SK-N-SH (cell line): ENCODE measurements at regions not wholly inside any gene's neighbourhood (a gene's known extent, or its start where the extent isn't known, plus 50 kb on each side); places are given as distances from the start of the nearest gene placed in this dataset.

Experiments used
- CTCF ChIA-PET: fragments of 300-600, 350-600 bp; formaldehyde crosslinking; extraction: SDS; loops from one replicate; lab custom pipeline; 2021; lab: Yijun Ruan, JAX
- POLR2A ChIA-PET: fragments of 350-600 bp; sonication (Branson Sonifier 250); formaldehyde crosslinking; extraction: SDS; loops from one replicate; lab custom pipeline; 2020; ENCODE audit warnings: antibody characterized with exemption, inconsistent platforms; lab: Yijun Ruan, JAX
- DNase-seq: peaks from one replicate; pipeline ENCODE4 v3.0.0; 2012
- H2AFZ ChIP-seq: fragments of 200-600 bp; sonication (generic); 2 replicates; pipeline ENCODE4 v1.8.1; 2016; ENCODE audit warnings: antibody characterized with exemption, mild to moderate bottlenecking, low read depth
- H3F3A ChIP-seq: fragments of 200-600 bp; sonication (generic); replicated peaks from 2 replicates; pipeline ENCODE3; 2016; ENCODE audit warnings: antibody characterized with exemption, mild to moderate bottlenecking; ENCODE audit not compliant: insufficient read depth
- H3K27ac ChIP-seq, 2 experiments: fragments of 200-500 bp in 1 of 2; fragments of 200-600 bp in 1 of 2; sonication (Bioruptor generic) in 1 of 2; sonication (generic), shearing (Covaris generic) in 1 of 2; 2 replicates each; pipeline versions ENCODE4 v1.5.1 to v1.6.1; 2014 to 2016; ENCODE audit warnings: low read depth in 2 of 2, inconsistent platforms in 1 of 2, low read length in 1 of 2, mild to moderate bottlenecking in 1 of 2, mixed read lengths in 1 of 2
- H3K27me3 ChIP-seq: fragments of 200-600 bp; sonication (generic), shearing (Covaris generic); 2 replicates; pipeline ENCODE4 v1.6.1; 2016; ENCODE audit warnings: mixed run types; ENCODE audit not compliant: insufficient read depth
- H3K36me3 ChIP-seq, 2 experiments: fragments of 200-500 bp in 1 of 2; fragments of 200-600 bp in 1 of 2; sonication (Bioruptor generic) in 1 of 2; sonication (generic) in 1 of 2; replicated peaks in 1 of 2; 2 replicates each; pipeline versions ENCODE3 to v1.5.1; 2014 to 2016; ENCODE audit warnings: low read length in 1 of 2, mild to moderate bottlenecking in 1 of 2; ENCODE audit not compliant: insufficient read depth in 2 of 2, control insufficient read depth in 1 of 2
- H3K4me1 ChIP-seq, 2 experiments: fragments of 200-500 bp in 1 of 2; fragments of 200-600 bp in 1 of 2; sonication (Bioruptor generic) in 1 of 2; sonication (generic), shearing (Covaris generic) in 1 of 2; 2 replicates each; pipeline versions ENCODE4 v1.5.1 to v1.6.1; 2014 to 2016; ENCODE audit warnings: low read depth in 1 of 2, low read length in 1 of 2, mixed run types in 1 of 2; ENCODE audit not compliant: insufficient read depth in 2 of 2, control insufficient read depth in 1 of 2
- H3K4me2 ChIP-seq: fragments of 200-600 bp; sonication (generic), shearing (Covaris generic); 2 replicates; pipeline ENCODE4 v1.6.1; 2017; ENCODE audit warnings: mixed run types
- H3K4me3 ChIP-seq, 2 experiments: fragments of 200-500 bp in 1 of 2; fragments of 200-600 bp in 1 of 2; sonication (Bioruptor generic) in 1 of 2; sonication (generic), shearing (Covaris generic) in 1 of 2; 2 replicates each; pipeline versions ENCODE4 v1.5.1 to v1.8.1; 2014 to 2016; ENCODE audit warnings: low read depth in 2 of 2, inconsistent platforms in 1 of 2, low read length in 1 of 2, mild to moderate bottlenecking in 1 of 2, mixed read lengths in 1 of 2, moderate library complexity in 1 of 2
- H3K79me2 ChIP-seq: fragments of 200-600 bp; sonication (generic); 2 replicates; pipeline ENCODE4 v1.8.1; 2017; ENCODE audit warnings: mild to moderate bottlenecking; ENCODE audit not compliant: insufficient read depth
- H3K9ac ChIP-seq: fragments of 200-600 bp; sonication (generic); 2 replicates; pipeline ENCODE4 v1.6.1; 2017; ENCODE audit warnings: mixed run types
- H3K9me2 ChIP-seq: fragments of 200-600 bp; sonication (generic); 2 replicates; pipeline ENCODE4 v1.6.1; 2017; ENCODE audit warnings: mixed run types
- H3K9me3 ChIP-seq: fragments of 200-600 bp; sonication (generic); 2 replicates; pipeline ENCODE4 v1.6.1; 2017; ENCODE audit warnings: mixed run types, mild to moderate bottlenecking, moderate library complexity
- H4K20me1 ChIP-seq: fragments of 200-600 bp; sonication (generic); 2 replicates; pipeline ENCODE4 v1.6.1; 2017; ENCODE audit warnings: mild to moderate bottlenecking, mixed run types; ENCODE audit not compliant: insufficient read depth
- CHD2 ChIP-seq: fragments of 150-350 bp; IDR thresholded peaks from 2 replicates; pipeline ENCODE4 v1.6.1; 2018; ENCODE audit warnings: low read length; ENCODE audit not compliant: partially characterized antibody
- ELF1 ChIP-seq: IDR thresholded peaks from 2 replicates; pipeline ENCODE4 v1.4.0; 2012
- EZH2phosphoT487 ChIP-seq: fragments of 200-600 bp; sonication (generic); IDR thresholded peaks from 2 replicates; pipeline ENCODE4 v1.6.1; 2017; ENCODE audit warnings: low read depth, mixed run types, mild to moderate bottlenecking, antibody characterized with exemption, moderate library complexity, borderline replicate concordance
- FOXJ3 ChIP-seq: sonication (generic); formaldehyde crosslinking; IDR thresholded peaks from 2 replicates; pipeline ENCODE4 v1.5.1; 2020; ENCODE audit warnings: mild to moderate bottlenecking, missing genetic modification reagents
- JUND ChIP-seq: IDR thresholded peaks from 2 replicates; pipeline ENCODE4 v1.4.0; 2012
- NRF1 ChIP-seq: IDR thresholded peaks from 2 replicates; pipeline ENCODE4 v1.6.1; 2012; ENCODE audit warnings: low read depth, mild to moderate bottlenecking, low read length
- RFX5 ChIP-seq: IDR thresholded peaks from 2 replicates; pipeline ENCODE4 v1.6.1; 2012; ENCODE audit warnings: mild to moderate bottlenecking, improper control_type of control experiment, low read length
- TCF12 ChIP-seq: IDR thresholded peaks from 2 replicates; pipeline ENCODE4 v1.4.0; 2012
- TEAD4 ChIP-seq: IDR thresholded peaks from 2 replicates; pipeline ENCODE4 v1.4.0; 2012; ENCODE audit warnings: mild to moderate bottlenecking, borderline replicate concordance; ENCODE audit not compliant: insufficient read depth
- YY1 ChIP-seq: IDR thresholded peaks from 2 replicates; pipeline ENCODE4 v1.4.0; 2012; ENCODE audit warnings: low read depth, mild to moderate bottlenecking
- WGBS: methylation state at CpG from one replicate; pipeline ENCODE4 v1.1.6; 2017; ENCODE audit warnings: low lambda C conversion rate; 5-methylcytosine and 5-hydroxymethylcytosine counted together
- TF ChIP-seq, protein P1 (sequence below): IDR thresholded peaks from 2 replicates; pipeline ENCODE4 v1.4.0; 2012; ENCODE audit warnings: low read depth, borderline replicate concordance
- TF ChIP-seq, protein P2 (sequence below): fragments of 150-350 bp; IDR thresholded peaks from 2 replicates; pipeline ENCODE4 v1.6.1; 2017; ENCODE audit warnings: antibody characterized with exemption, low read length, low read depth, borderline replicate concordance
- TF ChIP-seq, protein P3 (sequence below): IDR thresholded peaks from 2 replicates; pipeline ENCODE4 v1.4.0; 2012; ENCODE audit warnings: low read depth, borderline replicate concordance
- TF ChIP-seq, protein P4 (sequence below): IDR thresholded peaks from 2 replicates; pipeline ENCODE4 v1.6.1; 2012; ENCODE audit warnings: mild to moderate bottlenecking, low read depth, low read length, moderate library complexity
- TF ChIP-seq, protein P5 (sequence below): IDR thresholded peaks from 2 replicates; pipeline ENCODE4; 2012

DNA sequence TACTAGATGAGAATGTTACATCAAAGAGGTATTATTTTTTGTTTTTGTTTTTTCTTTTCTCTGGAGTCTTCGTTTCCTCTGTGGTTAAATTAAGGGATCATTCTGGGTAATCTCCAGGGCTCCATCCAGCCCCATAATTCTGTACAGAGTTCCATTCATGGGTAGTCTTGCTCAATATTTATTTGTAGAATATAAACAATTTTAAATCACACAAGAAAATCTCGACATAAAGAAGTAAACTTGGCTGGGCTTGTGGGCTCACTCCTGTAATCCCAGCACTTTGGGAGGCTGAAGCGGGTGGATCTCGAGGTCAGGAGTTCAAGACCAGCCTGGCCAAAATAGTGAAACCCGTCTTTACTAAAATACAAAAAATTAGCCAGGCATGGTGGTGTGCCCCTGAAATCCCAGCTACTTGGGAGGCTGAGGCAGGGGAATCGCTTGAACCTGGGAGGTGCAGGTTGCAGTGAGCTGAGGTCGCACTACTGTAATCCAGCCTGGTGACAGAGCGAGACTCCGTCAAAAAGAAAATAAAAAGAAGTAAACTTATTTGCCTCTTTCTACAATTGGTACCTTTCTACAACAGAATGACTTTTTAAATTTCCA is 166.8 kb upstream of the TGFBR2 start:
- WGBS = 93% methylated on average over 9 of the region's 9 CpGs
- H3K9me2 ChIP-seq = no peaks in the 10 kb centered on the region
- H3K4me1 ChIP-seq = peaks cover 0 to 4% of the 10 kb centered on the region in 2 experiments; a peak in 1 of 4 replicates
- H3K4me2 ChIP-seq = no peak overlapping the region
- H3K9ac ChIP-seq = no peak overlapping the region
- H3F3A ChIP-seq = peaks cover 6% of the 10 kb centered on the region
- H3K27ac ChIP-seq = no peak overlapping the region
- no peaks in the 10 kb centered on the region for H3K27me3 ChIP-seq
- no peak for DNase-seq
- H3K4me3 ChIP-seq = no peak overlapping the region
- CTCF ChIA-PET = no interaction called here
- H4K20me1 ChIP-seq = no peaks in the 10 kb centered on the region
- no peak overlapping the region for H2AFZ ChIP-seq
- H3K79me2 ChIP-seq = no peaks in the 10 kb centered on the region
- TF ChIP-seq YY1 (no peak), CHD2 (no peak), NRF1 (no peak), FOXJ3 (CRISPR knock-in tag) (no peak), RFX5 (no peak)
- TF ChIP-seq, protein P1, sequence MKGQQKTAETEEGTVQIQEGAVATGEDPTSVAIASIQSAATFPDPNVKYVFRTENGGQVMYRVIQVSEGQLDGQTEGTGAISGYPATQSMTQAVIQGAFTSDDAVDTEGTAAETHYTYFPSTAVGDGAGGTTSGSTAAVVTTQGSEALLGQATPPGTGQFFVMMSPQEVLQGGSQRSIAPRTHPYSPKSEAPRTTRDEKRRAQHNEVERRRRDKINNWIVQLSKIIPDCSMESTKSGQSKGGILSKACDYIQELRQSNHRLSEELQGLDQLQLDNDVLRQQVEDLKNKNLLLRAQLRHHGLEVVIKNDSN = no peak
- TF ChIP-seq, protein P2, sequence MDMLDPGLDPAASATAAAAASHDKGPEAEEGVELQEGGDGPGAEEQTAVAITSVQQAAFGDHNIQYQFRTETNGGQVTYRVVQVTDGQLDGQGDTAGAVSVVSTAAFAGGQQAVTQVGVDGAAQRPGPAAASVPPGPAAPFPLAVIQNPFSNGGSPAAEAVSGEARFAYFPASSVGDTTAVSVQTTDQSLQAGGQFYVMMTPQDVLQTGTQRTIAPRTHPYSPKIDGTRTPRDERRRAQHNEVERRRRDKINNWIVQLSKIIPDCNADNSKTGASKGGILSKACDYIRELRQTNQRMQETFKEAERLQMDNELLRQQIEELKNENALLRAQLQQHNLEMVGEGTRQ = no peak
- TF ChIP-seq, protein P3, sequence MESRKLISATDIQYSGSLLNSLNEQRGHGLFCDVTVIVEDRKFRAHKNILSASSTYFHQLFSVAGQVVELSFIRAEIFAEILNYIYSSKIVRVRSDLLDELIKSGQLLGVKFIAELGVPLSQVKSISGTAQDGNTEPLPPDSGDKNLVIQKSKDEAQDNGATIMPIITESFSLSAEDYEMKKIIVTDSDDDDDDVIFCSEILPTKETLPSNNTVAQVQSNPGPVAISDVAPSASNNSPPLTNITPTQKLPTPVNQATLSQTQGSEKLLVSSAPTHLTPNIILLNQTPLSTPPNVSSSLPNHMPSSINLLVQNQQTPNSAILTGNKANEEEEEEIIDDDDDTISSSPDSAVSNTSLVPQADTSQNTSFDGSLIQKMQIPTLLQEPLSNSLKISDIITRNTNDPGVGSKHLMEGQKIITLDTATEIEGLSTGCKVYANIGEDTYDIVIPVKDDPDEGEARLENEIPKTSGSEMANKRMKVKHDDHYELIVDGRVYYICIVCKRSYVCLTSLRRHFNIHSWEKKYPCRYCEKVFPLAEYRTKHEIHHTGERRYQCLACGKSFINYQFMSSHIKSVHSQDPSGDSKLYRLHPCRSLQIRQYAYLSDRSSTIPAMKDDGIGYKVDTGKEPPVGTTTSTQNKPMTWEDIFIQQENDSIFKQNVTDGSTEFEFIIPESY = no peak
- POLR2A ChIA-PET = no interaction called here
- H3K9me3 ChIP-seq = no peaks in the 10 kb centered on the region
- no peaks in the 10 kb centered on the region for H3K36me3 ChIP-seq

DNA sequence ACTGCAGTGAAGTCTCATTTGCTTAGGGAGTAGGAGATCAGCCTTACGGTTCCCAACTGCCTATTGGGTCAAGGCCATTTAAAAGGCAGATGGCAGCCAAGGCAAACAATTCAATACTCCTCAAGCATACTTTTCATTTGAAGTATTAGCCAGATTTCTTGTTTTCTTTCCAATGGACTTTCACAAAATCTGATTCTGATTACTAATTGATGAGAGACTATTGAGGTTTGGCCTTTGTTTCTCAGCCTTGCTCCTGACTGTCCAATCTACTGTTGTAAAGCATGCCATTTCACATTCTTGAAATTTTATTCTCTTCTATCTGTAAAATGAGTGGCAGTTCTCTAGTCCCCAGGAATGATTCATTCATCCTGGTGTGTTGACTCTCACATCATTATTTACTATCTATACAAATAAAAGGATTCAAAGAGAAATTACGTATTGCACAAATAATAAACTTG is 166.2 kb upstream of the TGFBR2 start:
- WGBS = 69% methylated on average over 2 of the region's 2 CpGs
- Histone ChIP-seq H4K20me1 (no peaks in the 10 kb centered on the region), H3K4me2 (no peak overlapping the region), H3K36me3 (no peaks in the 10 kb centered on the region), H2AFZ (no peak overlapping the region), H3F3A (peaks cover 6% of the 10 kb centered on the region), H3K79me2 (no peaks in the 10 kb centered on the region), H3K27ac (no peak overlapping the region), H3K4me3 (no peak overlapping the region), H3K9ac (no peak overlapping the region), H3K4me1 (peaks cover 0 to 4% of the 10 kb centered on the region in 2 experiments; a peak in 1 of 4 replicates), H3K27me3 (no peaks in the 10 kb centered on the region), H3K9me2 (no peaks in the 10 kb centered on the region), H3K9me3 (no peaks in the 10 kb centered on the region)
- POLR2A ChIA-PET = no interaction called here
- no peak for DNase-seq
- TF ChIP-seq JUND (peak; percentile 23; the same call in 1 of the 2 replicates), TEAD4 (peak; percentile 32; the same call in 1 of the 2 replicates), EZH2phosphoT487 (no peak), TCF12 (peak; percentile 26; the same call in 1 of the 2 replicates), ELF1 (no peak)
- TF ChIP-seq, protein P2 = no peak
- TF ChIP-seq, protein P4, sequence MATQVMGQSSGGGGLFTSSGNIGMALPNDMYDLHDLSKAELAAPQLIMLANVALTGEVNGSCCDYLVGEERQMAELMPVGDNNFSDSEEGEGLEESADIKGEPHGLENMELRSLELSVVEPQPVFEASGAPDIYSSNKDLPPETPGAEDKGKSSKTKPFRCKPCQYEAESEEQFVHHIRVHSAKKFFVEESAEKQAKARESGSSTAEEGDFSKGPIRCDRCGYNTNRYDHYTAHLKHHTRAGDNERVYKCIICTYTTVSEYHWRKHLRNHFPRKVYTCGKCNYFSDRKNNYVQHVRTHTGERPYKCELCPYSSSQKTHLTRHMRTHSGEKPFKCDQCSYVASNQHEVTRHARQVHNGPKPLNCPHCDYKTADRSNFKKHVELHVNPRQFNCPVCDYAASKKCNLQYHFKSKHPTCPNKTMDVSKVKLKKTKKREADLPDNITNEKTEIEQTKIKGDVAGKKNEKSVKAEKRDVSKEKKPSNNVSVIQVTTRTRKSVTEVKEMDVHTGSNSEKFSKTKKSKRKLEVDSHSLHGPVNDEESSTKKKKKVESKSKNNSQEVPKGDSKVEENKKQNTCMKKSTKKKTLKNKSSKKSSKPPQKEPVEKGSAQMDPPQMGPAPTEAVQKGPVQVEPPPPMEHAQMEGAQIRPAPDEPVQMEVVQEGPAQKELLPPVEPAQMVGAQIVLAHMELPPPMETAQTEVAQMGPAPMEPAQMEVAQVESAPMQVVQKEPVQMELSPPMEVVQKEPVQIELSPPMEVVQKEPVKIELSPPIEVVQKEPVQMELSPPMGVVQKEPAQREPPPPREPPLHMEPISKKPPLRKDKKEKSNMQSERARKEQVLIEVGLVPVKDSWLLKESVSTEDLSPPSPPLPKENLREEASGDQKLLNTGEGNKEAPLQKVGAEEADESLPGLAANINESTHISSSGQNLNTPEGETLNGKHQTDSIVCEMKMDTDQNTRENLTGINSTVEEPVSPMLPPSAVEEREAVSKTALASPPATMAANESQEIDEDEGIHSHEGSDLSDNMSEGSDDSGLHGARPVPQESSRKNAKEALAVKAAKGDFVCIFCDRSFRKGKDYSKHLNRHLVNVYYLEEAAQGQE = no peak
- TF ChIP-seq, protein P5, sequence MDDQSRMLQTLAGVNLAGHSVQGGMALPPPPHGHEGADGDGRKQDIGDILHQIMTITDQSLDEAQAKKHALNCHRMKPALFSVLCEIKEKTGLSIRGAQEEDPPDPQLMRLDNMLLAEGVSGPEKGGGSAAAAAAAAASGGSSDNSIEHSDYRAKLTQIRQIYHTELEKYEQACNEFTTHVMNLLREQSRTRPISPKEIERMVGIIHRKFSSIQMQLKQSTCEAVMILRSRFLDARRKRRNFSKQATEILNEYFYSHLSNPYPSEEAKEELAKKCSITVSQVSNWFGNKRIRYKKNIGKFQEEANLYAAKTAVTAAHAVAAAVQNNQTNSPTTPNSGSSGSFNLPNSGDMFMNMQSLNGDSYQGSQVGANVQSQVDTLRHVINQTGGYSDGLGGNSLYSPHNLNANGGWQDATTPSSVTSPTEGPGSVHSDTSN = peak; percentile 42
- CTCF ChIA-PET = no interaction called here
